ENCODE measurements at regions not wholly inside any gene's neighbourhood (a gene's known extent, or its start where the extent isn't known, plus 50 kb on each side); places are given as distances from the start of the nearest gene placed in this dataset.
"Not testable (repeated sequence)": the region's sequence is repeated elsewhere in the genome, so short reads cannot be mapped to it uniquely, and the experiment has no call there.

GRCh38 chr4:56139241-56139827, 190.6 kb downstream of the CEP135 start:
- DNase-seq = no peak

GRCh38 chr4:56134834-56135233, 186.1 kb downstream of the CEP135 start:
- not testable (repeated sequence) for DNase-seq

GRCh38 chr4:56134266-56134665, 185.5 kb downstream of the CEP135 start:
- no peak for DNase-seq

DNA sequence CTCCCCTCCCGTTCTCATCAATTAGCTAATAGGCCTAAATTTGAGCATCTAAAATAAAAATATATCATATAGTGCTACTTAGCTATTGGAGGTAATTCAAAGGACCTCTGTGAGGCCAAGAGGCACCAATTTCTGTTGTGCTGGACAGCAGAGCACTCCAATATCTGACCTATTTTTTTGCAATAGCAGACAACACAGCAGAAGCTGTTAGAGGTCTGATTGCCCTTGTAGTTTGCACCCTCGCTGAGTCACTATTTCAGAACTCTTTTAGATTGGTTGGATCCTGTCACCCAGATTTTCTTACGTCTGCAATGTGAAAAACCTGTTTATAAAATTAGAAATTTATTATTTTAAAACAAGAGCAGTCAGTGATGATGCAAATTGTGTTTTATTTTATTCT, 184.1 kb downstream of the CEP135 start:
- no peak for DNase-seq

DNA sequence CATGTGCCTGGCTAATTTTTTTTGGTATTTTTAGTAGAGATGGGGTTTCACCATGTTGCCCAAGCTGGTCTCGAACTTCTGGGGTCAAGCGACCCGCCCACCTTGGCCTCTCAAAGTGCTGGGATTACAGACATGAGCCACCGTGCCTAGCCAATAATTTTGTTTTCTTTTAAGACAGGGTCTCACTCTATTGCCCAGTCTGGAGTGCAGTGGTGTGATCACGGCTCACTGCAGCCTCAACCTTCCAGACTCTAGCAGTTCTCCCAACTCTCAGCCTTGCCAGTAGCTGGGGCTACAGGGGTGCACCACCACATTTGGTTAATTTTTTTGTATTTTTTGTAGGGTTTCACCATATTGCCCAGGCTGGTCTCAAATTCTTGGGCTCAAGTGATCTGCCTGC, 183.4 kb downstream of the CEP135 start:
- not testable (repeated sequence) for DNase-seq

GRCh38 chr4:56130606-56131155, 181.9 kb downstream of the CEP135 start:
- DNase-seq = no peak

DNA sequence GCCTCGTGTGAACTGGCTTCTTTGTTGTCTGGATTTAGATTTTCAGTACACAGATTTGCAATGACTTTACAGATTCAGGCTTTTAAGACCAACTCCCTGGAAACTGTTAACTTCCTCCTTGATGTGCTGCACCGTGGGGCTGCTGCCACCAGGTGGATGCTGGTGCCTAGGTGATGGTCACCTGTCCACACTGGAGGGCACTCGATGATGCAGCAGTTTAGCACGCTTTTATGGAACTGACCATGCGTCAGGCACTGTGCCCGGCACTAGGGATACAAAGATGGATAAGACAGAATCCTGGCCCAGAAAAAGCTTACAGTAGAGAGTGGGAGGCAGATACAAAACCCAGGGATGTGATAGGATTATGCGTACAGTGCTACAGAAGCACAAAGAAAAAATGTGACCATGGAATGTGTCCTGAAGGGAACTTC, 180.7 kb downstream of the CEP135 start:
- no peak for DNase-seq

DNA sequence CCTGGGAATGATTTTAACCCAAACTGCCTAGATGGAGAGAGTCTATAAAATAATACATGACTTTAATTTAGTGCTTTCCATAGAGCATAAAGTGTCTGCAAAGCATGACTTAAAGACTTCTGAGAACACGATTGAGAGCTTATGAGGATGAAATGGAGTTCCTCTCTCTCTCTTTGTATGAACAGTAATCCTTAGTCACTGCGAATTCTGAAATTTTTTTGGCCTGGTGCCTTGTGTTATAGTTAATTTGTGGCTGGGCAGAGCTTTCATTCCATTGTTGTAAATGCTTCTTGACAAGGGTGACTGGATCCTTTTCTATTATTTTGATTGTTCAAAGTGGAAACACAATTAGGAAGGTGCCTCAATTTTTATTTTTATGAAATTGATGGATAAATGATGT, 179.5 kb downstream of the CEP135 start:
- DNase-seq = no peak

GRCh38 chr4:56127716-56128115, 179.0 kb downstream of the CEP135 start:
- DNase-seq = no peak

DNA sequence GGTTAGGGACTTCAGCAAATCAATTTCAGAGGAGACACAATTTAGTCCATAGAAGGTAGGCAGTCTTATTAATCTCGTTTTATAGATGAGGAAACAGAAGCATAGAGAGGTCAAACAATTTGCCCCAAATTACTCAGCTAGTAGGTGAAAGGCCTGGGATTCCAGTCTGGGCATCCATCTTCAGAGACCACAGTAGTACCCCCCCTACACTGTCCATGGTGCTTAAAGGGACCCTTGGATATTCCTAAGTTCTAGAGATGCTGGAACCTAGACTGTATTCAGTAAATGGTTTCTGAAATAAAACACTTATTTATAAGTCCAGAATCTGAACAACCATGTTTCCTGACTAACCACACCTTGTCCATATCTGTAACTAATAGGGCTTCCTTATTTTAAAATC, 174.8 kb downstream of the CEP135 start:
- DNase-seq = no peak

GRCh38 chr4:56123051-56123450, 174.3 kb downstream of the CEP135 start:
- DNase-seq = no peak

GRCh38 chr4:56118845-56119244, 170.1 kb downstream of the CEP135 start:
- DNase-seq = no peak

DNA sequence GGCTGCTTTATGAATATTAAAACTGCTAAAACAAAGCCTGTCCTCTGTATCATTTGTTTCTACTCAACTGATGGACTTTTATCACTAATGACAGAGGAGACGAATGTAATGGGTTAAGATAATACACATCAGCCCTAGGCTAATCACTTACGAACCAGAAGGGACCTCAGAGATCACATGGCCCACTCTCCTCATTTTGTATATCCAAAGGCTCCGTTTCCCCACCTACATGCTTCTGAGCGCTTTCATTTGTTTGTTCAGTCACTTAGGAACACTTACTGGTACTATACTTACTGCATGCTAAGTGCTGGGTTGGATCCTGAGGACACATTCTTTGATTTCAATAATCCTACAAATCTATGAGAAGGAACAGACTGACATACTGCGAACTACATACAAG, 169.3 kb downstream of the CEP135 start:
- no peak for DNase-seq

DNA sequence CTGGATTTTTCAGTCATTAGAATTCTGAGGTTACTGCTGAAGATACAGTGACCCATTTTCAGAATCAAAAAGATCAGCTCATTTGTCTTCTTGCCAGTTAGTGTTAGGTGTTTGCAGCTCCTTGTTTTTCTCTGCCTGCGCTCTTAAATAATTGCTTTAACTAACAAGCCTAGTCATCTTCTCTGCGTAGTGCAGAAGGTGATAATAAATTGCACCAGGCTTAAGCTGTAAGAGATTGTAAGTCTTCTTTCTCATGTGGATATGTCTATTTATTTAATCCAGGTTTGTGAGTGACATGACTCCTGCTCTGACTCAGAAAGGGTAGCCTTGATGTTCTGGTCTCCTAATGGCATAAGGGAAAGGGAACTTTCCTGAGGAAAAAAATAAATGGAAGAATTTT, 167.2 kb downstream of the CEP135 start:
- no peak for DNase-seq

DNA sequence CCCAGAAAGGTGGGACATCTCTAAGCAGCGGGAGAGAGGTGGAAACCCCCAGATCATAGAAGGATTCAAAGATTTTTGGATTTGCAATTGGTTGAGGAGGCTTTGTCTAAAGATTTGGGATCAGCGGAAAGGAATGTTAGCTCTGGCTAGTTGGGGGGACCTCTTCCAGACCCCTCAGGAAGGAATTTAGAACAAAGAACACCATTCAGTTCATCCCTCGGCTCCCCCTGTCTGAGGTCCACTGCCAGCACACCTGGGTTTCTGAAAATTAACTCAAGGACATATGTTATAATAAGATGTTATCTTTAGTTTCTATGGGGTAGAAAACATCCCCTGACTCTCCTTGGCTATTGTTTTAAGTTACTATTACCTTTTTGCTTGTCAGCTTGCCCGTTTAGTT, 163.6 kb downstream of the CEP135 start:
- DNase-seq = no peak

- no peak for DNase-seq
Measured at GRCh38 chr4:56106180-56107147, 157.7 kb downstream of the CEP135 start.

- no peak for DNase-seq
Measured at GRCh38 chr4:56104188-56104587, 155.4 kb downstream of the CEP135 start.

- no peak for DNase-seq
Measured at GRCh38 chr4:56102601-56103000, 153.9 kb downstream of the CEP135 start.

DNA sequence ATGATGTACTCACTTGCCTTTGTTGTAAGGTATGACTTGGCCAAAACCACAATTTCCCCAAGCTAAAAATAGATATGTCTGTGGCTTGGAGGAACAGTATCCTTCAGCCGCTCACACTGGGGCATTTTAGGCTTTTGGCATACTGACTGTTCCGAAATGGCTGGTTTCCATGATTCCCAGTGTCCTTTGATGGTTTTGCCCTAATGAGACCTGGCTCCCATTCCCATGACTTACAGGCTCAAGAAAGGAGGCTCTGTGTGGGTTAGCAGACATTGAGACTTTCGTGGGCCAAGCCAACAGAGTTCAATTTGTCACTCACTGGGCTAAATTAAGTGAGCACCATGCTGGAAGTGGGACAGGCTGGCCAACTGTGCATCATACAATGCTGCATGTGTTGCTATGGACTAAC, 150.6 kb downstream of the CEP135 start:
- peak; percentile 20 for DNase-seq

- no peak for DNase-seq
Measured at GRCh38 chr4:56093576-56093975, 144.8 kb downstream of the CEP135 start.

DNA sequence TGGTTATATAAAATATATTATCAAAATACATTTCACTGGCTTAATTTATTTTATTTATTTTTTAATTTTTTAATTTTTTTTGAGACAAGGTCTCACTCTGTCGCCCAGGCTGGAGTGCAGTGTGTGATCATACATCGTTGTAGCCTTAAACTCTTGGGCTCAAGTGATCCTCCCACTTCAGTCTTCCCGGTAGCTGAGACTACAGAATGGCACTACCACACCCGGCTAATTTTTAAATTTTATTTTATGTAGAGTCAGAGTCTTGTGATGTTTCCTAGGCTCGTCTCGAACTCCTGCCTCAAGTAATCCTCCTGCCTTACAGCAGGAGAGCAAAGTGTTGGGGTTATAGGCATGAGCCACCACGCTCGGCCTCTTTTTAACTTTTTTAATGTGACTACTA, 143.8 kb downstream of the CEP135 start:
- DNase-seq = no peak

GRCh38 chr4:56086561-56086960, 137.8 kb downstream of the CEP135 start:
- no peak for DNase-seq

DNA sequence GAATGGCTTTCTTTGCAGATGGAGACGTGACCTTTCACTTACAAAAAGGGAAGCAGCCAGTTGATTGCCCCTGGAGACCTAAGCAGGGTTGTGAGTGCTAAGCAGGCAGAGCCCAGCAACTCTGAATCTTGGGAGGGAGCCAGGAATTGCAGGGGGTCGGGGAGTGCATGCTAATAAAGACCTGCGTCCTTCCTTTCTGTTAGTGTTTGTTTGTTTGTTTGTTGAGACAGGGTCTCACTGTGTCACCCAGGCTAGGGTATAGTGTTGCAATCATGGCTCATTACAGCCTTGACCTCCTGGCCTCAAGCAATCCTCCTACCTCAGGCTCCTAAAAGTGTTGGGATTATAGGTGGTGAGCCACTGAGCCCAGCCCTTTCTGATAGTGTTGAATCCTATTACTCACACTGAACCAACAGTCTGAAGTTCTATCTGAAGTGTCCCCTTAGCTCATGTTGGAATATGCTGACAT, 137.4 kb downstream of the CEP135 start:
- no peak for DNase-seq
